ENCODE measurements at regions not wholly inside any gene's neighbourhood (a gene's known extent, or its start where the extent isn't known, plus 50 kb on each side); places are given as distances from the start of the nearest gene placed in this dataset.
"Not testable (repeated sequence)": the region's sequence is repeated elsewhere in the genome, so short reads cannot be mapped to it uniquely, and the experiment has no call there.

GRCh38 chr2:103365071-103365470 is 603.2 kb downstream of the TMEM182 start:
- no peak for DNase-seq (ENCODE audit: low read depth in 2 of 2)

DNA sequence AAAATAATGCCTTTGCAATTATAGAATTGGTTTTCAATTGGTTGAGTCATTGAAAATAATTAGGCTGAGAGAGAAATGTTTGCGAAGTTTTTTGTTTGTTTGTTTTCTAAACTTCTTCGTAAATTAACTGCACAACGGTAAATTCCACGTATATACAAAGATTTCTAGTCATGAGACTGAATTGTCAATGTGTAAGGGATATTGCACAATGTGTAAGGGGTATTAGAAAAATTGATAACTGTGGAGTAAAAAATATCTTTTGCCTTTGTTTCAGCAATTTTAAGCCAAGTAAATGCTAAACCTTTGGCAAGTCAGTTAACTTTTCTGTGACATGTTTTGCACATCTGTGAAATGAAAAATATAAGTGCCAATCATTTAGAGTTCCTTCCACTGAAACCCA is 606.0 kb downstream of the TMEM182 start:
- no peak for DNase-seq (ENCODE audit: low read depth in 2 of 2)

DNA sequence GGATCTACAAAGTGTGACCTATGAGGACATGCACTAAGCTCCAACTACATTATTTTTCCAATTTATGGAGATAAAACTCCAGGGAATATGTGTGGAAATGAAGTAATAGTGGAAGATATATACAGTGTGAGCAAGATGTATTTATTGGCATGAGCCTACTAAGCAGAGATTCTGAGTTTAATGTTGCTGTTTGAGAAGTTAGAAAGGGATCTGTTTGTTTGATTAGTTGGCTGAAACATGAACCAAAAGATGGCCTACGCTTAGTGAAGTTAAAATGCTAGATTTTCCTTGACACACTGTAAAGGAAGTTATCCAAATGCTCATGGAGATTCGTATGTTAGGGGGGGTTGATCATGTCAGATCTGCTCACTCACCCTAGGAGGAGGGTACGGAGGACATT is 621.7 kb downstream of the TMEM182 start:
- DNase-seq (ENCODE audit: low read depth in 2 of 2): no peak

- DNase-seq (ENCODE audit: low read depth in 2 of 2): no peak
Measured at GRCh38 chr2:103386872-103387271, 625.0 kb downstream of the TMEM182 start.

DNA sequence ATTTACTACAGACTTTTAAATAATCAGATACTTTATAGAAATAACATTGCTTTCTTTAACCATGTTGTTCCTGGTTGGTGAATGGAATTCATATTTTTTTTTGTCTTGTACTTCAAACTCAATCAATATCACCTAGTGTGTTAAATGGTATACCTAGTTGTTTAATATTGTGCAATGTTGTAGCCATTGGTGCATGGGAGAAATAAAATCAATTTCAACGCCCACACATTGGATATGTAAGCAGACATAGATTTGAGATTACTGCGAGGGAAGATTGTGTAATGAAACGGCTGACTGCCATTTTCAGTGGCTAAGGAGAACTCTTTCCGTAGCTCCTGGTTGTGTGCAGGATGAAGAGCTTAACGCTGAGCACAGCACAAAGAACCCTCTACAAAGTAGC is 626.1 kb downstream of the TMEM182 start:
- DNase-seq (ENCODE audit: low read depth in 2 of 2): no peak

DNA sequence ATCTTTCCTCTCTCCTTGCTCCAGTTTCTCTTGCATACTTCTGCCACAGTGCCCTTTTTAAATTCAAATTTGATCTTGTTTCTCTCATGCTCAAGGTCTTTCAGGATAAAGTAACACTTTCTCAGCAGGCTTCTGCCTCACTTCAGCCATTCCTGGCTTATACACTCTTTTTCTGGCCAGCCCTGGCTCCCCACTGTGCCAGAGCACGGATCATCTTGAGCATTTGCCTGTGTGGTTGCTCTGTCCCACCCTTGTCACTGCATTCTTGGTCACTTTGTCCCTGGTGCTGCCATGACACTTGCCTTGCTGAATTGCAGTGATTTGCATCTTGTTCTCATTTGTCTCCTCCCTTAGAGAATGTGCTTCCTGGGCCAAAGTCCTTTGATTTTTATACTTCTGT is 634.3 kb downstream of the TMEM182 start:
- DNase-seq (ENCODE audit: low read depth in 2 of 2): no peak

DNA sequence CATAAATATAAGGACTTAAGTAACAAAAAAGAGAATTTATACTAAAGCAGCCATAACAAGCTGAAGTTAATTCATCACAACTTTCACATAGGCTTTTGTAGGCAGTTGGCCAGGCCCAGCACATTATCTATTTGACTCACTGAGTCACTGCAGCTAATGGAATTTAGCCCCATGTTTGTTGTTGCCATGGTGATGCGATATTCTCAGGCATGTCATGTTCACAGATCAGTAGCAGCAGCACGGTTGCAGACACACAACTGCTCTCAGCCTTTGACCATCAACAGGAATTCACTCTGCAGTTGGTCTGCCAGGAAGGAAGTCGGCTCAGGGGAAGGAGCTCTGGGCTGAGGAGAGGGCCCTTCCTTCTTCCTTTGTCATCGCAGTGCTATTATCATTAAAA is 639.8 kb downstream of the TMEM182 start:
- DNase-seq (ENCODE audit: low read depth in 2 of 2): no peak

GRCh38 chr2:103402336-103402735 is 640.5 kb downstream of the TMEM182 start:
- DNase-seq (ENCODE audit: low read depth in 2 of 2): no peak

- DNase-seq (ENCODE audit: low read depth in 2 of 2): no peak
Measured at GRCh38 chr2:103402944-103403343, 641.1 kb downstream of the TMEM182 start.

DNA sequence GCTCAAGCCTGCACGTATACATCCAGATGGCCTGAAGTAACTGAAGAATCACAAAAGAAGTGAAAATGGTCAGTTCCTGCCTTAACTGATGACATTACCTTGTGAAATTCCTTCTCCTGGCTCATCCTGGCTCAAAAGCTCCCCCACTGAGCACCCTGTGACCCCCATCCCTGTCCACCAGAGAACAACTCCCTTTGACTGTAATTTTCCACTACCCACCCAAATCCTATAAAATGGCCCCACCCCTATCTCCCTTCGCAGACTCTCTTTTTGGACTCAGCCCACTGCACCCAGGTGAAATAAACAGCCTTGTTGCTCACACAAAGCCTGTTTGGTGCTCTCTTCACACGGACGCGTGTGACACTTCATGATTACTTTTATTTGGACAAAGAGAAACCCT is 641.6 kb downstream of the TMEM182 start:
- DNase-seq (ENCODE audit: low read depth in 2 of 2): not testable (repeated sequence)

- DNase-seq (ENCODE audit: low read depth in 2 of 2): no peak
Measured at GRCh38 chr2:103410221-103410620, 648.4 kb downstream of the TMEM182 start.

GRCh38 chr2:103419506-103419905 is 657.7 kb downstream of the TMEM182 start:
- no peak for DNase-seq (ENCODE audit: low read depth in 2 of 2)

GRCh38 chr2:103423100-103423499 is 661.3 kb downstream of the TMEM182 start:
- DNase-seq (ENCODE audit: low read depth in 2 of 2): no peak

DNA sequence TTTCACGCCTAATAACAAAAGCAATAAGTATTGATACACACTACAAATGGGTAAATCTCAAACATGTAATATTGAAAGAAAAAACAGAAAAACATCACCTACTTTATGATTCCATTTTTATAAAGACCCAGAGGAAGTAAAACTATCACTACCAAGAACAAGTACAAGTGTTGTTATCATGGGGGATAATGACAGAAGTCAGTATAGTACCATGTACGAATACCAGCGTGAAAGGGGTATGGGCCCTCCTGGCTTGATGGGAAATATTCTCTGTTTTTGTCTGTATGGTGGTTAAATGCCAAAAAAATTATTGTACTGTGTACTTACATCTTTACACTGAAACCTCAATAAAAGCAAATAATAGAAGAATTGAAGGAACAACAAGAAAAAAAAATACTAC is 665.7 kb downstream of the TMEM182 start:
- DNase-seq (ENCODE audit: low read depth in 2 of 2): no peak

GRCh38 chr2:103430191-103430590 is 668.4 kb downstream of the TMEM182 start:
- DNase-seq (ENCODE audit: low read depth in 2 of 2): no peak

- no peak for DNase-seq (ENCODE audit: low read depth in 2 of 2)
Measured at GRCh38 chr2:103435010-103435409, 673.2 kb downstream of the TMEM182 start.

- no peak for DNase-seq (ENCODE audit: low read depth in 2 of 2)
Measured at GRCh38 chr2:103437161-103437560, 675.3 kb downstream of the TMEM182 start.

- no peak for DNase-seq (ENCODE audit: low read depth in 2 of 2)
Measured at GRCh38 chr2:103445347-103445746, 683.5 kb downstream of the TMEM182 start.

DNA sequence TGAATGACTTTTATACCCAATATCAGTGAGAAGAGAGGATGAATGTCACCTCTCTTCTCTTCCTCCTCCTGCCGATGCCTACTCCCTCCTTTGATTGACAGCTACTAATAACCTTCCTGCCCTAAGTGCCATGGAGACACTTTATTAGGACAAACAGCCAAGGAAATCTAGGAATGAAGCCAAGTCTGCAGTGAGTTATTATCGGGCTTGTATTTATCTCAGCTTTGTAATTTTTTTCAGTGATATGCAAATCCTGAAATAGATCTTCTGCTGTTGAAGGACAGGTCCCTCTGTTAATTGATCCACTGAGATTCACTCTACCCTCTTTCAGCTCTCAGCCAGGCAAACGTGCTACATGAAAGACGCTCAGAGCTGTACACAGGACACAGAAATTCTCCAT is 686.7 kb downstream of the TMEM182 start:
- no peak for DNase-seq (ENCODE audit: low read depth in 2 of 2)

GRCh38 chr2:103451283-103451682 is 689.5 kb downstream of the TMEM182 start:
- no peak for DNase-seq (ENCODE audit: low read depth in 2 of 2)

DNA sequence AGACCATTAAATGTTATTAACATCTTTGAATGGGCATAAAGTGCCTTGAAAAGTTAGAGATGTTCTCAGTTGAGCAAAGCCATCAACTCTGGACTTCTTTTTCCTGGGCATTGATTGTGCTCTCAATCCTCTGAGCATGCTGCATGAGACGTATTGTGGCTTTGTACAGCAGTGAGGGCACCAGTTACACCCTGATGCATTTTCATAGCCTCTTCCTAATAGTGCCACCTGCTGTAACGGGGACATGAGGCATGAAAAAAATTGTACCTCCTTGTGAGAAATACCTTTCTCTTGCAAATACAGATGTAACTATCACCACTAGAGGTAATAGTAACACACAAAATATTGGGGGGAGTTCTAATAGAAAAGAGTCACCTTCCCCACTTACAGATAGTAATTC is 697.5 kb downstream of the TMEM182 start:
- no peak for DNase-seq (ENCODE audit: low read depth in 2 of 2)

- no peak for DNase-seq (ENCODE audit: low read depth in 2 of 2)
Measured at GRCh38 chr2:103462101-103462500, 700.3 kb downstream of the TMEM182 start.

- DNase-seq (ENCODE audit: low read depth in 2 of 2): no peak
Measured at GRCh38 chr2:103462712-103463111, 700.9 kb downstream of the TMEM182 start.

- no peak for DNase-seq (ENCODE audit: low read depth in 2 of 2)
Measured at GRCh38 chr2:103464831-103465230, 703.0 kb downstream of the TMEM182 start.

- DNase-seq (ENCODE audit: low read depth in 2 of 2): no peak
Measured at GRCh38 chr2:103469800-103470199, 708.0 kb downstream of the TMEM182 start.
